Stimulated activated CD8-positive, alpha-beta memory T cell treated with anti-CD3 and anti-CD28 coated beads, Interleukin-4, amount 100 ng/mL, for 48 hours (primary cell): ENCODE measurements at regions not wholly inside any gene's neighbourhood (a gene's known extent, or its start where the extent isn't known, plus 50 kb on each side); places are given as distances from the start of the nearest gene placed in this dataset.

ENCODE experiments used
- DNase-seq: peaks from one replicate; pipeline ENCODE4 v3.0.0-alpha.2; 2020

DNA sequence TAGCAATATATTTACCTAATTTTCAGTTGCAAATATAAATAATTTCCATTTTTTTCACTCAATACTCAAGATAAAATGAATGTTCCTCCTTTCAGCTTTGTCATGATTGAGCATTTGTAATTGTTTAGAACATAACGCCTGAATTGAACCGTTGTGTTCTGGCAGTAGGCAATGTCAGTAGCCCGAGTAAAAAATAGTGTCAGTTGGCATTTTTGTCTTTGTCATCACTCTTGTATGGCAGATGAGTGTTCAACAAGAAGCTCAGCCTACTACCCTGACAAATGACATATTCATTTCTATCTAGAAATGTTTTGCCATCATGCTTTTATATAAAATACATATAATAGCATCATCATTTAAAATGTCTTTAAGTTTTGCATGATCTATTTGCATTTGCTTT lies 691.4 kb upstream of the NCAM2 start:
- no peak for DNase-seq

DNA sequence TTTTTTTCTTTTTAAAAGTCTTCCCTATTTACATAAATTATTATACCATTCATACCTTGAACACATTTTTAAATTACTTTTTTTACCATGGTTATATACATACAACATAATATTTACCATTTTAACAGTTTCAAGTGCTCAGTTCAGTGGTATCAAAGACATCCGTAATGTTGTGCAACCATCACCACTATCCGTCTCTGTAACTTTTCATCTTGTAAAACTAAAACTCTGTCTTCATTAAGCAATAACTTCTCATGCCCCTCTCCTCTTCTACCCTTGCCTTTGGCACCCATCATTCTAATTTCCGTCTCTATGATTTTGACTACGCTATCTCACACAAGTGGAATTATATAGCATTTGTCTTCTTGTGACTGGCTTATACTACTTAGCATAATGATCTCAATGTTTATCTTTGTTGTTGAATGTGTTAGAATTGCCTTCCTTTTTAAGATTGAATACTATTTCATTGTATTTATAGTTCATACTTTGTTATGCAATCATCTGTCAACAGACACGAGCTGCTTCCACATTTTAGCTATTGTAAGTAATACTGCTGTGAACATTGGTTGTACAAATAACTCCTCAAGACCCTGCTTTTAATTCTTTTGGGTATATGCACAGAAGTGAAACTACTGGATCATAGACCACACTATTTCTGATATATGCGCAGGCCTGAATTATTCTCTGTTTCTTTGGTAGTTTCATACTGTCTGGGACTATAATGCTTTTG lies 689.5 kb upstream of the NCAM2 start:
- DNase-seq = no peak

DNA sequence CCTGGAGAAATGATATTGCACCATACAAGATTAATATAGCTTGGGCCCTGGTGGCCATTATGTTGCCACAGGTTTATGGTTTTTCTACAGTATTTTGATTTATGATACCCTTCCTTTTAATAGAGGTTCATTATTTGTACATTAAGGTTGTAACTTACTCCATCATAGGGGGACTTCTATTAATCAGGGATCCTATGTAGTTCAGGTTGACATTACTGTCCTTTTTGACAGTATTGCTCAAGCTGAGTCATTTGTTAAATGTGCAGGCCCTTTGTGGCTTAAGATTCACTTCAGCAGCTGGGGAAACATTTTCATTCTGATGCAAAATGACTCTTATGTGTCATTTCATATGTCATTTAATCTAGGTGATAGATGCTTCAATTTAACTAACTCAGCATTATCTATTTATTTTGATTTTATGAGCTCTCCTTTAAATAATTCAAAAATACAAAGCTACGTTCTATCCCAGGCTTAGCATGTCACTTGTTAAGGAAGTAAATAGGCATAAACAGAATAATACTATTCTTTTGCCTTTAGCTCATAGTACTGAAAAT lies 686.9 kb upstream of the NCAM2 start:
- DNase-seq = no peak

DNA sequence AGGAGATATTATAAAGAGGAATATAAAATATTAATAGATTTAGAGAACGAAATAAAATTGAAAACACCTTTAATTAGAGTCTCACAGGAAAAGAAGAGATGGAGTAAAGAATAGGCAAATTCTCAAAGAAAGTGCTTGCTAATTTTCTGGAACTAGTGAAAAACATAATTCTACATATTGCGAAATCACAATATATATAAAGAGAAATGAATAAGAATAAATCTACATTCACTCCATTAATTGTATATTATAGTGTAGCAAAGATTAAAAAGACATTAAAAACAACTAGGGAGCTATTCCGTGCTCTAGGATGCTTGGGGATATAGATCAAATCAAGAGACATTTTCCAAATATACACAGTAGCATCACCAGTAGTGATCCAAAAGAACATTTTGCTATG lies 685.2 kb upstream of the NCAM2 start:
- no peak for DNase-seq

DNA sequence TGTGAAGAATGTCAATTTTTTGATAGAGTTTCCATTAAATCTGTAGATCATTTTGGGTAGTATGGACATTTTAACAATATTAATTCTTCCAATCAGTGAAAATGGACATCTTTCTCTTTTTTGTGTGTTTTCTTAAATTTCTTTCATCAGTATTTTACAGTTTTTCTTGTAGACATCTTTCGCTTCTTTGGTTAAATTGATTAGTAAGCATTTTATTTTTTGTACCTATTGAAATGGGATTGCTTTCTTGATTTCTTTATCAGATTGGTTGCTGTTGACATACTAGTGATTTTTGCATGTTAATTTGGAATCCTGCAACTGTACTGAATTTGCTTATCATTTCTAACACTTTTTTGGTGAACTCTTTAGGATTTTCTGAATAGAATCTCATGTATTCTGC lies 683.2 kb upstream of the NCAM2 start:
- no peak for DNase-seq

DNA sequence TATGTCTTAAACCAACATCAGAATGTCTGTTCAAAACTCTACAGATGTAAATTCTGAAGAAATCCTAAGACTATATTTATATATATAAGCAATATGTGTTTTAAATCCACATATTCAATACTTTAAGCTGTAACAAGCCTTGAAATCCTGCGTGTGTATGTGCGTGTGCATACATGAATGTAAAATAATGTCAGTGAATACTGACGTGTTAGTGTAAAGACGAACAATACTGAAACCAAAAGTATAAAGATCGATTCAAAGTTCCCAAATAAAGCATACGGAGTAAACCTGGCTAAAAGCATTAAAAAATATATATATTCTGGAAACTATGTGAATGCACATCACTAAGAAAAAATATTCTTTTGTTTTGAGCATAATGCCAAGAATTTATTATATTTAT lies 668.6 kb upstream of the NCAM2 start:
- DNase-seq = no peak

DNA sequence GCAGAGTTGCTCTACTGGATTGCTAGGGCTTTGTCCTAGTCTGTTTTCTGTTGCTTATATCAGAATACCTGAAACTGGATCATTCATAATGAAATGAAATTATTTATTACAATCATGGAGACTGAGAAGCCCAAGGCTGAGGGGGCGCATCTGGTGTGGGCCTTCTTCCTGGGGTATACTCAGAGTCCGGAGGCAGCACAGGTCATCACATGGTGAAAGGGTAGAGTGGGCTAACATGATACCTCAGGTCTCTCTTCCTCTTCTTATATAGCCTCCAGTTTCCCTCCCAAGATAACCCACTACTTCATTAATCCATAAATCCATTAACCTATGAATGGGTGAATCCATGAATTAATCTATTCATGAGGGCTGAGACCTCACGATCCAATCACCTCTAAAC lies 667.6 kb upstream of the NCAM2 start:
- no peak for DNase-seq

DNA sequence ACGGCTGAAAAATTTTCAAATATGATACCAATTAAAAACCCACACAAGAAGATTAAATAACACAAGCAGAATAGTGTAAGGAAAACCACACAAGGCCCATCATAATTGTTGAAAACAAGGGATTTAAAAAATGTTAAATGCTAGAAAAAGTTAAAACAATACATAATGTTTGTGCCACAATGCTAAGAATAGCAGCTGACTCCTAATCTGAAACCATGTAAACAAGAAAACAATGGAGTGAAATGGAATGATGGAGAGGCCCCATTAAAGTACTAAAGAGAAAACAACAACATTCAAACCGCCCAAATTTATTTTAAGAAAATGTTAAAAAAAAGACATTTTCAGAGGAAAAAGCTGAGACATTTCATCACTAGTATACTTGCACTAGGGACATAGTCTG lies 663.6 kb upstream of the NCAM2 start:
- DNase-seq = no peak

DNA sequence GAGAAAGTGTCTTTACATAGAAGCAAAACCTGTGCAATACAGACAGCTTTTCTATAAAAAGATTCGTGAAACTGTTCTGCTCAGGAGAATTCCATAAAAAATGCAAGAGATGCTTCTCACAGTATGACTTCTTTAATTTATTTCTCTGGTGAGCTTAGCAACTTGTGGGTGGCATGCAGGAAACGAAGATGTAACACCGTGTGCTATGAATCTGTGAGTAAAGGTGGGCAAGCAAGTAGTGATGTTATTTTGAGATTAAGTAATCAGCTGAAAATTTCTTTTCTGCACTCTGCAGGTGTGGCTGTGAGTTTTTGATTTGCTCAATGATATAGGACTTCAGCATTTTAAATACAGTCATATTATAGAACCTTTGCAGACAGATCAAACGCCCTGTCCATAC lies 656.8 kb upstream of the NCAM2 start:
- DNase-seq = no peak

DNA sequence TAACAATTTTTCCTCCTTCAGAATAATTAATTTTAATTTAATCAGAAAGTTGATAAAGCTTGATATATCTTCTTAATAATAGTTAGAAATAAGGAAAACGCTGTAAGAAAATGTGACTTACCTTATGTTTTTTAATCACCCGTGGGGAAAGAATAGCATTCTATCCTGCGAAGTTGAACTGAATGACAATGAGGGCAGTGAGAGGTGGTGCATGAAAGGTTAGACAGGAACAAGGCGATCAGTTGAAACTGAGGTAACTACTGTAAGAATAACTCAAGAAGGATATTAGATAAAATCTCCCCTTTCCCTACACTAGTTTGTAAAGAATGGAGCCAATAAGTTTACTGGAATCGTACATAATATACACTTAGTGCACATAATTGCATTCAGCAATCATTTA lies 655.0 kb upstream of the NCAM2 start:
- DNase-seq = no peak

DNA sequence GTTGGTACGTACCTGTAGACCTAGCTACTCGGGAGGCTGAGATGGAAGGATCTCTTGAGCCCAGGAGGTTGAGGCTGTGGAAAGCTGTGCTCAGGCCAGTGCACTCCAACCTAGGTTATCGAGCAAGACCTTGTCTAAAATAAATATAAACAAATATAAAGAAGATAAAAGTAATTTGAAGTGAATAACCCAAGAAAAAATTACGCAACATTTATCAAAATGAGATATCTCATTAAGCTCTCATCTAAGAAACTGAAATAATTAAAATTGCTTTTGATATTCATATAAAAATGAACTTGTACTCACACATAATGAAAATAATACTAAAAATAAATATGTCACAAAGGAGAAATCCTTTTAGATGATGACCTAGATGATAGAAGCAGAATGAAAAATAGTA lies 647.1 kb upstream of the NCAM2 start:
- no peak for DNase-seq

DNA sequence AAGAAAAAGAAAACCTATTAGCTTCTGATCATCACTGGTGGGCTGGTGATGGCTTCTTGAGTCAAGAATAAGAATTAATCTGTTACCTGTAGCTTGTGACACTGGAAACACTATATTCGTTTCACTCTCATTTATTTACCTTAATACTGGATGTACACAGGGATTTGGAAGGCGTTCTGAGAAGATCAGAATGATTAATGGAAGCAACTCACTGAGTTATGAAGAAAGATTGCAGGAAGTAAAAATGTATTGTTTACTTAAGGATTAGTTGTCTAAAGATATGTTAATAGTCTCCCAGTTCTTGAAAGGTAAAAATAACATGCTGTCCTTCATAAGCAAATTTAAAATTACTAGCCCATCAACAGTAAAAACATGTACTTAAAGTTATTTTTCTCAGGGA lies 644.9 kb upstream of the NCAM2 start:
- DNase-seq = no peak

DNA sequence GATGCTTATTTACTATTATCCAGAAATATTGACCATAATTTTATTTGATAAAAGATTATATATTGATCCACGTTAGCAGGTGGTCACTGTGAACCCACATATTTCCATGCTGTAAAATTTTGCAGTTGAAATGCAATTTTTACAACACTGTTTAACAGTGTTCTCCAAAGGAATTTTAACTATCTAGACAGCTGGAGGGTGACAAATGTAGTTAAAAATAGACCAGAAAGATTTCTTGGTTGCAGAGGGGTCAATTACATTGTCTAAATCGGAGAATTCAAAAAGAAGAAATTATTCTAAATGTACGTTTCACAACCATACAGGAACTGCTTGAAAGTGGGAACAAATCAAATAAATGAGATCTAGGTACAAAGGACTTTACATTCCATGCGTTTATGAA lies 625.2 kb upstream of the NCAM2 start:
- no peak for DNase-seq

DNA sequence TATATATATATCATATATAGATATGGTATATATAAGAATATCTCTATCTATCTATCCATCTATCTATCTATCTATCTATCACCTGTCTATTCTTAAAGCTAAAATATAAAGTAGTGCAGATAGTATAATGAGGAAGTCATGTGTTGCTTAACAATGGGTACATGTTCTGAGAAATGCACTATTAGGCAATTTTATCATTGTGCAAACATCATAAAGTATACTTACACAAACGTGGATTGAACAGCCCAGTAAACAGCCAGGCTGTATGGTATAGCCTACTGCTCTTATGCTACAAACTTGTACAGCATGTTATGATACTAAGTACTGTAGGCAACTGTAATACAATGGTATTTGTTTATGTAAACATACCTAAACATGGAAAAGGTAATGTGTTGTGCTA lies 621.0 kb upstream of the NCAM2 start:
- DNase-seq = no peak

DNA sequence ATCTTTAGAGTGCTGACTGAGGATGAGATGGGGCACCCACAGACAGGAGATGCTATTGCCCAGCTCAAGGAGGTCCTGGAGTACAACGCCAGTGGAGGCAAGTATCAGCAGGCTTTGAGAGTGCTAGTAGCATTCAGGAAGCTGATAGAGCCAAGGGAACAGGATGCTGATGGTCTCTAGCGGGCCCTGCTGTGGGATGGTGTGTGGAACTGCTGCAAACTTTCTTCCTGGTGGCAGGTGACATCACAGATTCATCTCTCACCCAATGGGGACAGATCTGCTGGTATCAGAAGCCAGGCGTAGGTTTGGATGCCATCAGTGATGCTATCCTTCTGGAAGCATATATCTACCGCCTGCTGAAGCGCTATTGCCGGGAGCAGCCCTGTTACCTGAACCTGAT lies 609.8 kb upstream of the NCAM2 start:
- DNase-seq = no peak

DNA sequence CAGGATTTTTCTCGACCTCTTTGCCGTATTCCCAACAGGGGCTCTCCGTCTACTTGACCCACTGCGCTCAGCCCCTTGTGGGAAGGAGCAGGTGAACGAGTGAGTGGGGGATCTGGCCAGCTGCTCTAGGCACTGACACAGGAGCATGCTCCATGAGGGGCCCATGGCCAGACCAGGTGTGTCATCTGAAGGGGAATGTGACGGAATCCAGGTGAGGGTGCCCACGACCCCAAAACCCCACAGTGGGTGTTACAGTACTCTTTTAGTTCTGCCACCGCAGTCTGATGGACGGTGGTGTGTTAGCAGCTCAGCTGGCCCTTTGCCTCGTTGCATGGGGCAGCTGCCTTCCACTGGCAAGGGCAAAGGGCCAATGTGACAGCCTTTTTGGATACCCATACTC lies 601.4 kb upstream of the NCAM2 start:
- DNase-seq = no peak

DNA sequence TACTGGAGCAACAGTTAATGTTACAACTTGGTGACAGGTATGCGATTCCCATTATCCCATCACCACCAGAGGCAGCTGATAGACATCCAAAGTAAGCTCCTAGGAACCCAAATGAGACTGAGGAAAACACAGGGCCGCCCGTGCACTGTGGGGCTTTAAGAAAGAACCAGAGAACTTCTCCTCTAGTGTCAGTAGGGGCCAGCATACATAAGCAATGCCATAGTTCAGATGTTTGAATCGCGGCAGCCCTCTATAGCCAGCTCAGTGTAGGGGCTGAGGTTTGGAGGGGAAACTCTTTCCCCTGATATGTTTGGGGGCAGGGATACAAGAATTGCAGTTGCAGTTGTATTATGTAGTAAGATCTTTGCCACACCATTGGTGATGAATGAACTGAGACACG lies 593.3 kb upstream of the NCAM2 start:
- no peak for DNase-seq

DNA sequence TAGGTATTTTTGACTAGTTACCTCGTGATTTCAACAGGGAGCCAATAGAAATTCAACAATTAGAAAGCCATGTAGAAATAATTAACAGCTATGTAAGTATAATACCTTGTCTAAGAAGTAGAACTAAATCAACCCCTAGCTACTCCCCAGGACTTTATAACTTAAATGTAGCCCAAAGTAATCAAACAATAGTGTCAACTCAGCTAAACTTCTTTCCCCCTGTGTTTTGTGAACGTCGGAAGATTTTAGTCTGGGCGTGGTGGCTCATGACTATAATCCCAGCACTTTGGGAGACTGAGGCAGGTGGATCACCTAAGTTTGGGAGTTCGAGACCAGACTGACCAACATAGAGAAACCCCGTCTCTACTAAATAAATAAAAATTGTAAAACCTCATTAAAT lies 579.9 kb upstream of the NCAM2 start:
- no peak for DNase-seq

DNA sequence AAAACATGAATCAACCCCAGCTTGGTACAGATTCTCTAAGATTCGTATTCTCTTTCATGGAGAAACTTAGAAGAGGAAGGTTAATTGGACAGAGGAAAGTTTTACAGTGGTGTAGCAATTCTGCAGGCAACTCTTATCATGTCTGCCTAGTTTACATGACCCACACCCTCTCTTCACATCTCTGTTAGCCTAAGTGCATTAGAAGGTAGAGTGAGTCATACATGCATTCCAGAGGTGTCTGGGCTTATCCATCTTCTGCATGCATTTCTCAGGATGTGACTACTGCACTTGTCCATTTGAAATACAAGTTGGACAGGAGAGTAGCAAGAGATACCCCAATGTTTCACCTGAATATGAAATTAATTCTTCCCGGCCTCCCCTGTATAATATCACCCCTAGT lies 578.4 kb upstream of the NCAM2 start:
- DNase-seq = no peak

DNA sequence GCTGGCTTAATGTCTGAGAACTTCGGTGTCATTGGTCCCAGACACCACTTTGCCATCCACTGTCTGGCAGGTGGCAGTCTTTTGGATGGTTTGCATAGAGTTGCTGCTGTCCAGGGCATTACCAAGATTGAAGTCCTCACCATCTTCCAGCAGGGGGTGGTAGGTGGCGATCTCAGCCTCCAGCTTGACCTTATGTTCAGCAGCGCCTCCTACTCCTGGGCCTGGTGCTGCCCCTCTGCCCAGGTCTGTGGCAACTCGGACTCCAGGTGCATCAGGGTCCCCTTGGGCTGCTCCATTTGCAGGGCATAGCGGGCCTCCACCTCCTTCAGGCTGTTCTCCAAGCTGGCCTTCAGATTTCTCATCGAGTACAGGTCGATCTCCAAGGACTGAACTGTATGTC lies 573.3 kb upstream of the NCAM2 start:
- no peak for DNase-seq

DNA sequence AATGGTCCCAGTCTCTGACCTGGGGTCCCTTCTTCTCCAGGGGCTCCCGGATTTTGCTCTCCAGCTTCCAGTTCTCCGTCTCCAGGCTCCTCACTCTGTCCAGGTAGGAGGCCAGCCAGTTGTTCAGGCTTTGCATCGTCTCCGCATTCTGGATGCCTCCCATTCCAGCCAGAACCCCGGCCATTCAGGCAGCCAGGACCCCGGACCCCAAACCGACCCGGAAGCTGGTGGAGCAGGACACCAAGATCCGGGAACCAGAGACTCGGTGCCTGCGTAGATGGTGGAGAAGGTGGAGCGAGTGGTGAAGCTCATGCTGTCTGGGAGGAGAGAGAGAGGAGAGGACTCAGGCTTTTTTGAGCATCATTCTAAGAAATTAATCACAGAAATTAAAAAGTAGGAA lies 572.4 kb upstream of the NCAM2 start:
- no peak for DNase-seq

DNA sequence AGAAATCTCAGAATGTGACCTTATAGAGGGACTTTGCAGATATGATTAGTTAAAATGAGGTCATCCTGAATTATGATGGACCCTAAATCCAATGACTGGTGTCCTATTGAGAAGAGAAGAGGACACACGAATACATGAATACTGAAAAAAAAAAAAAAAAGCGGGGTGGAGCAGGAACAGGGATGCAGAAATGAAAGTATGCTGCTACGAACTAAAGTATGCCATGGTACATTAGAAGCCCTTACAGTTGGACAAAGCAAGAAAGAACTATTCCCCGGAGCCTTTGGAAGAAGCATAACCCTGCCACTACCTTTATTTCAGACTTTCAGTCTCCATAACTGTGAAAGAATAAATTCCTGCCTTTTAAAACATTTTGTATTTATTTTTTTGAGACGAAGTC lies 557.9 kb upstream of the NCAM2 start:
- no peak for DNase-seq

DNA sequence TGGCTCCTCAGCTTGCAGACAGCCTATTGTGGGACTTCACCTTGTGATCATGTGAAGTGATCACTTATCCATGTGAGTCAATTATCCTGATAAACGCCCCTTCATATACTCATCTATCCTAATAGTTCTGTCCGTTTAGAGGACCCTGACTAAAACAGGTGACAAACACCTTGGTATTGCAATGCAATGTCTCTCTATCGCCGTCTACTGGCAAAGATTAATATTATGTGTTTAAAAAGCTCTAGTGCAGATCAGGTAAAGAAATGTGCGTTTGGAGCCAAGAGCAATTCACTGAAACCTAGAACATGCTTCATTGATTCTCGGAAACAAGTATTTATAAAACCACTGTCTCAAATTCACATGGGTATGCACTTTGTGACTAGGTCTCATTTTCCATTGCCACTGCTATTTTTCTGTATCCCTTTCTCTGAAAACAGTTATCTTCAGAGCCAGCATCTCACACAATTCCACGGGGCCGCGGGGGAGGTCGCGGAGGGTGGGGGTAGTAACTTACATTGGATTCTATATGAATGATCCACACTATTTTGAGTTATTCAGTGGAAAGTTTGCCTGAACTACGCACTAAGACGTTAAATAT lies 554.6 kb upstream of the NCAM2 start:
- DNase-seq = no peak

DNA sequence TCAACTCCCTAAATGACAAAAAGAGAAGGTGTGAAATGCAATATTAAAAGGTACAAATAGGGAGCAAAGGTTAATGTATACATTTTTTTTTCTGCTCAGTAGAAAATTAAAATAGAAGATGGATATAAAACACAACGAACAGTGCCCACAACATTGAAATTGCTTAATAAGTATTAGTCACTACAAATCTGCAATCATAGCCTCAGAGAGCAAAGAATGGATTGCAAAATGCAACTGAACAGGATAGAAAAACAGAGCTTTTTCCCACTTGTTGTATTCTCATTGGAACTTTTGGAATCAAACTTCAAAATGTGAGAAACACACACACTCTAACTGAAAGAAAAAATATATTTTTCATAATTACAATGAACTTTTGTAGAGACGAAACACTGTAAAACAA lies 552.2 kb upstream of the NCAM2 start:
- no peak for DNase-seq

DNA sequence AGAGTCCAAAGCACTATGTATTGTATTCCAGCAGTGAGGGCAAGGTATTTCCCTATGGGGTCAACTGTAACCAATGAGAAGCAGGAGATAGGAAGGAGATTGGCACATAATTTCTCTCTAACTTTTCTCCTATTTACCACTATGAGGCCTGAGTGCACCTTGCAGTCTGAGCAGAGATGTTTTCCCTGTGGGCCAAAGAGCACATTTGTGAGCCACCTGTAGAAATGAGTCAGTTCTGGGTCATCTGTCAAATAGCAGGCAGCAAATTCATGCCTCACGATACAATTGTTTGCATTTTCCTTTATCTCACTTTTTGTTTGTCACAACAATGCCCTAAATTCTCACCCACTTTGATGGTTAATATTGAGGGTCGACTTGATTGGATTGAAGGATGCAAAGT lies 547.2 kb upstream of the NCAM2 start:
- DNase-seq = no peak
